HG02973 (cell line): ENCODE measurements at regions not wholly inside any gene's neighbourhood (a gene's known extent, or its start where the extent isn't known, plus 50 kb on each side); places are given as distances from the start of the nearest gene placed in this dataset.

Experiments
- ATAC-seq: cut with Tn5 transposase; IDR thresholded peaks from one replicate; pipeline ENCODE4 v1.9.1; 2021; ENCODE audit warnings: moderate library complexity; ENCODE audit not compliant: unreplicated experiment

GRCh38 chr4:17339376-17339775 is 172.5 kb downstream of the QDPR start:
- no peak for ATAC-seq

DNA sequence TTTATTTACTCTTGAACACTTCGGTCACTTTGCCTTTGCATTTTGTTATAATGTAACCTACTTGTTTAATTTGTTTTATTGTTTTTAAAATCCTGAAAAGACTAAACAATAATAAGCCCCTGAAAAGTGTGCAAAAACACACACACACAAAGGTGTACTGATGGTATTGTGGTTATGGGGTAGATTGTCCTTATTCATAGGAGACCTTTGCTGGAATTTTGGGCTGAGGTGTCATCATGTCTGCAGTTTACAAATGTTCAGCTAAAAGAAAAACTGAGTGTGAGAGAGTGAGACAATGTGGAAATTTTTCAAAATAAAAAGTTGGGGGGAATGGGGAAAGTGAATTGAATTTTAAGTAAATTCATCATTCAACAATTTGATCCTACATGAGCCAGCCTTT is 174.9 kb downstream of the QDPR start:
- no peak for ATAC-seq

- ATAC-seq, result peak; percentile 72
Observed at GRCh38 chr4:17336524-17336961, 175.3 kb downstream of the QDPR start.

DNA sequence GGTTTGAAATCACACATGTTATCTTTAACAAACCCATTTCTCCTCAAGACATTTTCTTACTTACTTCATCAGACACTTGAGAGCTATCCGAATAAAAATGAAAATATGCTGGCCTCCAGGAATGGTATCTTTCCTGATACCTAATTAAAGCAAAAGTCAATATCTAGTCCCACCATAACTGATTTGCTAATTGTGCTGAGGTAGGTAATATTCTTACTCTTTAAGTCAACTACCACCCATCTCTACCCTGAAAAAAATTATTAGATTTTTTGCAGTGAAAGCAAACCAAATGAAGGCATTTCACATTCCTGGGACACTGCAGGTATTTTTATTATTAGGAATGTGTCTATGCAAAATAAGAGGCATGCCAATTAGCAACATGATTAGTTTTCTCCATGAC is 175.8 kb downstream of the QDPR start:
- ATAC-seq, result no peak

DNA sequence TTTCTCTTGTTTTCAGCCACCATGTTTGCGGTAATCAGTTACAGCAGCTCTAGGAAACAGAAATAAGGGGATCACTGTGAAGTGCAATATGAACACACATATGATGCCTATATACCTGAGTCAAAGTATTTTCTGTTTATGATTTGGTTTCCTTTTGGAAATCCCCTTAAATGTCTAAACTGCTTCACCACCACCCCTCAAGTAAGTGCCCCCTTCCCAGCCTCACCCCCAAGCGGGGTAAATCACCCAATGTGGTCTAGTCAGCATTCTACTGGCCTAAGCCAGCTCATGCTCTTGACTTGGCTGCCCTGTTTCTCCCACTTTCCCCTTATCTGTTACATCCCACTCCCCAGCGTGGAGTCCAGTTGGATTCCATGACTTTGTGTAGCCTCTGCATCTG is 176.5 kb downstream of the QDPR start:
- ATAC-seq, result no peak

DNA sequence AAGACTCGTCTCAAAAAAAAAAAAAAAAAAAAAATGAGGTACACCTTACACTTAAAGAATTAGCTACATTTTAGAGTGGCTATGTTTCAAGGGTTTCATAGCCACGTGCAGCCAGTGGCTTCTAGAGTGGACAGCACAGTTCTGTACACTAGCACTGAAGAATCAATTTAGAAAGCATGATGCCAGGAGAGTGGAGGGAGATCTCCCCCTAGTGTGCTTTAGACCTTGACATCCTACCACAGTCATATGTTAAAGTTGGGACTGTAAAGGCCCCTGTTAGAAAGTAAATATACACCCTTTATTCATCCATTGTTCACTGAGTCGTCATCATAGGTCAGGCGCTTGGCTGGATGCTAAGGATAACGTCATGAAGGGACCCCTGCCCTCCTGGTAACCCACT is 179.4 kb downstream of the QDPR start:
- ATAC-seq, result no peak

DNA sequence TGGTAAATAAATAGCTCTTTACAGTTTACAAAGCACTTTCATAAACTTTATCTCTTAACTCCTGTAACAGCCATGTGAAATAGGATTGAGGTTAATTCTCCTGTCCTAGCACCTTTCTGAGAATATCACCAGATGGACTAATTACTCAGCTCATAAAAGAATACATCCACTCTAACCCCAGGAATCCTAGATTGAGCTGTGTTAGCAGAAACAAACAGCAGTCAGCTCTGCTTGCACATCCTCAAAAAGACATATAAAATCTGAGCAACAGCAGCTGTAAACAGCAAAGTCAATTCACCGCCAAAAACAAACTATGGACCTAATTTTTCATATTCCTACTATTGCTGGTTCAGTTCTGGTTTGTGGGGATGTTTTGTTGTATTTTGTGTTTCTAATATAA is 182.8 kb downstream of the QDPR start:
- no peak for ATAC-seq

DNA sequence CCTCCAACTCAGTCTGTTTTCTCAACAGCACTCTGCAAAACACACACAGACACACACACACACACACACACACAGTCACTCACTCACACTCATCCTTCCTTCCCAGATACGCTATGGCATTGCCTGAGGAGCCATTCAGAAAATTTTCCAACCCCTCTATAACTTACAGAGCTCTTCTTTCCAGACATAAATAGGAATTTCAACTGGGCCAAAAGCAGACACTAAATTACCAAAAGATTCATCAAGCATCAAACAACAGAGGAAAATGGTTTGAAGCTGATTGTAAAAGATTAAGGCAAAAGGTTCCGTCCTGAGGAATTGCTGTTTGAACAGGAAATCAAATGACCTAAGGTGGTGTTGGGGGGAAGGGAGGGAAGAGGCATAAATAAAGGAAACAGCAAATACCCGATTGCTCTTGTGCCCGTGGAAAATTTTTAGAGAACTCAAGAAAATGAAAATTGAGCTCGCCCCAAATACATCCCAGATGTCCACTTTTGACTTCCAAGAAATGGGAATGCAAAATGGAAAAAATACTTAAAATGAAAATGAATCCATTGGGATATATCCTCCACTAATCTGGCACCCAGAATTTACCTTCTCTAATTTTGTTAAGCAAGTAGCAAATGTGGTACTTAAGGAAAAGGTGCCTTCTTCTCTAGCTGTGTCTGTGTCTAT is 183.6 kb downstream of the QDPR start:
- no peak for ATAC-seq

GRCh38 chr4:17327591-17327990 is 184.3 kb downstream of the QDPR start:
- no peak for ATAC-seq

DNA sequence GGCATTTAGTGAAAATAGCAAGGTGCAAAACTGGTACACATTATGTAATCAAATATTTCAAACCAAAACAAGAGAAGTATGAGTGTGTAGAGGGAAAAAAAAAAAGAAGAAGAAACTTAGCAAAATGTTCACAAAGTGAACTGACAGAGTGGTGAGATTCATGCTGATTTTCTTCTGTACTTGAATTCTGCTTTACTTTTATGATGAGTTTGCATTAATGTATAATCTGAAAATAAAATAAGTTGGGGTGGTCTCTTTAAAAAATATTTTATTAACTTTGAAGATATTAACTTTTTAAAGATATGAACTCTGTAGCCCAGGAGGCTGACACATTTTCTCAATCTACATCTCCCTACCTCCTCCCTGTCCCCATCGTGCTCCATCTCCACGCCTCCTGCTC is 185.1 kb downstream of the QDPR start:
- ATAC-seq, result no peak

DNA sequence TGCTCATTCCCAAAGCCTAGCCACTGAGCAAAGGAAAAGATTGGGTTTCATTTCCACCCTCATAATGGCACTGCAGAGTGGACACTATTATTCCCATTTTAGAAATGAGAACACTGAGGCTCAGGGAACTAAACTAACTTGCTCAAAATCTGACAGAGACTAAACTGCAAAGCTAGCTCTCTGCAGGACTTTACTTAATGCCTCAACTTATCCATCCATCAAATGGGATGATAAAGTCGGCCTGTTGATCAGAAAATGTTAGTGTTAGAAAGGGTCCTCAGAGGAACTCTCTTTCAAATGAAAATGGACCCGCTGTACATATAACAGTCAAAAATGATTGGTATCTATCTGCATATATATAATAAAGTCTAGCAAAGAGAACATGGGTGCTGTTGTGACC is 186.8 kb downstream of the QDPR start:
- ATAC-seq, result no peak

- ATAC-seq, result no peak
Observed at GRCh38 chr4:17324386-17324830, 187.5 kb downstream of the QDPR start.

DNA sequence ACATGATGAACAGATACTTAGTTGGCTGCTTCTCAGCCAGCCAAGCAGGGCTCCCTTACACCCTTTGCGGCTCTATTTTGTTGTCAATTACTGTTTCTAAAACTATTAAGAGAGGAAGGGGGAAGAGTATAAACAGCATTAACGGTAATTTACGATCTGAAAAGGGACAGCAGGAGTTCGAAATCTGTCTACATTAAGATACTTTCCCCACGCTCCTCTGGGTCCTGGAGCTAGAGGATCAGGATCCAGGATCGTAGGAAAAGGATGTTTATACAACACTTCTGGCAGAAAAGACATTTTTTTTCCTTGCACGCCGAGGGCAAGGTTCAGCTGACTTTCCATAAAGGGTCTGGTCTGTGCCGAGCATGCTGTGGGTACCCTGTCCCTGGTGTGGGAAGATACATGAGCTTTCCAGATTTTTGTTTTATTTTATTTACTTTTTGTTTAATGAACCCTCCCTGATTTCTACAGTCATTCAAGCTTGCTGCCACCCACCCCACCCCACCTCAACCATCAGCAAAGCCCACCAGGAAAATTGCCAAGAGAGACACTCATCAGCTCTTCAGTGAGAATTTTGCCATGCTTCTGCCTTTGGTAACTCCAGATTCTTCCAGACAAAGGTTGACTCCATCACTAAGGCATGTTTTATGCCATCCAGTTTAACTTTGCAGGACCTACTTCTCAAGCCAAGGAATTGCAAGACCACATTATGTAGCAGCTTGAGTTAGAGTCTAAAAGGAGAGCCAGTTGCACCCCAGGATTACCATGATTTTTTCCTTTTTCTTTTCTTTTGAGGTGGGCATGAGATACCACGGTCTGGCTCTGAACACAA is 188.1 kb downstream of the QDPR start:
- ATAC-seq, result no peak

- no peak for ATAC-seq
Observed at GRCh38 chr4:17322514-17322913, 189.4 kb downstream of the QDPR start.

GRCh38 chr4:17320046-17320445 is 191.8 kb downstream of the QDPR start:
- no peak for ATAC-seq

DNA sequence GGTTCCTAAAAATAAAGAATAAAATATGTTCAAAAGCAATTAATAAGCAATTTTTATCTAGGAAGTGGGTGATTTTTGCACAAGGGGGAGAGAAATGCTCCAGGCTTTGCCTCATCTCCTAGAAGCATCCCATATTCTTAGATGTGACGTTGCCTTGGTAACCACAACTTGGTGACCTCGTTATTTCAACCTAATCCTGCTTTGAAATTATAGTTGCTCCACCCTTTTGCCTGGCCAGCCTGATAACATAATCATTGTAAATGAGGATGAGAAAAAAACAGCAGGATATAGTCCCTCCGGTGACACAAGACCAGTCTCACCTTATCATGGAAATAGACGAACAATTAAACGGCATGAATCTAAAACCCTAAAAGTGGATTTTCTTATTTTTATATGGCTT is 194.4 kb downstream of the QDPR start:
- ATAC-seq, result no peak

DNA sequence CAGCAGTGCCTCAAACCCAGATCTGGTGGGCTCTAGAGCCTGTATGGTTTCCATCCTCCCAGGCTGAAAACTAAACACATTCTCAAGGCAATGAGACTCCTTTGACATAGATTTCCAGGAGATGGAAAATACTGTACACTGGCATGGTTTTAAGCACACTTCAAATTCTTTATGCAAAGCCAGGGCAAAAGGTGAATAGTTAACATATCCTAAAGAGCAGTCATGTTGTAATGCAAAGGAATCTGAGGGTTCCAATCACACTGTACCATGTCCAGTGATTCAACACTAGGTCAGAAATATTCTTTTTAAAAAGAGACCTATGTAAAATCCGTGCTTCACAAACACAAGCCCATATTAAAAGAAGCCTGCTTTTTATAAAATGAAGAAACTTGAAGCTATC is 195.3 kb downstream of the QDPR start:
- ATAC-seq, result no peak

DNA sequence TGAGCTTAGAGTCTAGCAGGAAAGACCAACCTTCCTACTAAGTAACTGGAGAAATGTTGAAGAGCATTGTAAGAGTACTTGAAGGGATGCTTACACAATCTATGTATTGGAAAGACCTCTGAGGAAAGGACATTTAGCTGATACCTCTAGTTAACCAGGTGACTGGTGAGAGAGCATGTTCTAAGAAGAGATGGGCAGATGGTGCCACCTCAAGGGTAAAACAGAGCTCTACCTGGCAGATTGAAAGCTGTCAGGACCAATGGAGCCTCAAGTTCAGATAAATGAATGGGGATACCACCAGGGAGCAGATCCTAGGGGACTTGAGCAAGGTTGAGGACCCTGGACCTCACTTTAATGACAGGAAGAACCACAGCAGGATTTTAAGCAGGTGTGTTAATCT is 196.4 kb downstream of the QDPR start:
- no peak for ATAC-seq

- no peak for ATAC-seq
Observed at GRCh38 chr4:17313194-17313593, 198.7 kb downstream of the QDPR start.

DNA sequence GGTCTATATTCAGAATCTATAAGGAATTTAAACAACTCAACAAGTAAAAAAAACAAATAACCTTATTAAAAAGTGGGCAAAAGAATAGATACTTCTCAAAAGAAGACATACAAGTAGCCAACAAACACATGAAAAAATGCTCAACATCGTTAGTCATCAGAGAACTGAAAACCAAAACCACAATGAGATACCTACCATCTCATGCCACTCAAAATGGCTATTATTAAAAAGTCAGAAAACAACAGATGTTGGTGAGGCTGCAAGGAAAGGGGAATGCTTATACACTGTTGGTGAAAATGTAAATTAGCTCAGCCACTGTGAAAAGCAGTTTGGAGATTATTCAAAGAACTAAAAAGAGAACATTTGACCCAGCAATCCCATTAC is 201.6 kb downstream of the QDPR start:
- peak; percentile 48 for ATAC-seq

GRCh38 chr4:17309567-17310268 is 202.2 kb downstream of the QDPR start:
- ATAC-seq, result no peak

DNA sequence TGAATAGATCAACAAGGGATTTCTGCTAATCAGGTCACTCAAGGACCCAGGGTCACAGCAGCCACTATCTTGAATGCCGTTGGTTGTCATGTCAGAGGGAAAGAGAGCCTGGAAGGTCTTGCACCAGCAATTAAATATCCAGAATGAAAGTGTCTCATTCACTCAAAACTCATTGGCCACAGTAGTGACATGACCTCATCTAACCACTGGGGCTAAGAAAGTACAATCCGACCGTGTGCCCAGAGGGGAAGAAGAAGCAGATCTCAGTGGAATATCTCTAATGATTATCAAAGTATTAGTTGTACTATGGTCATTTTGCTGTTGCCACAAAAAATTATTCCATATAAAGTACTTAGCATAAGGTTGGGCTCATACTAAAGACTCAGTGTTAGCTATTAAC is 210.0 kb downstream of the QDPR start:
- ATAC-seq, result no peak
